ENCODE measurements at regions not wholly inside any gene's neighbourhood (a gene's known extent, or its start where the extent isn't known, plus 50 kb on each side); places are given as distances from the start of the nearest gene placed in this dataset.

DNA sequence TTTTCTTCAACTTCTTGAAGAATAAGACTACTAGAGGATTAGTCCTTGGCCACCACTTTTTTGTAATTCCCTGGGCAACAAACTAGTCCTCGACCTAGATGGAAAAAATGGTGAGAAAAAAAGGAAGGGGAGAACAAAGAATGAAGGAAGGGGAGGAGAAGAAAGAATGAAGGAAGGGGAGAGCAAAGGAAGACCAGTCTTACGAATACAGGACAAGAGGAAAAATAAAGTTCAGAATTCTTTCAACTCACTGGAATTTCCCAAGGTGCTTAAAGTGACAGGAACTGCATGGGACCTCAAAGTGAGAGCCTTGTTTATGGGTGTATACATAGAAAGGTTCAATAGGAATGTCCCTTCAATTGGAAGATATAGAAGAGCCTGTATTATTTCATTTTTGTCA, 509.3 kb upstream of the JARID2 start:
- Histone ChIP-seq H3K27me3 (ENCODE audit: insufficient read depth, low read length) (no peaks in the 10 kb centered on the region), H3K4me2 (ENCODE audit: insufficient read depth, insufficient read length, low read length) (no peak overlapping the region), H4K8ac (replicated peaks; ENCODE audit: insufficient read length, low read depth, low read length) (no peak overlapping the region), H3K9ac (ENCODE audit: extremely low read depth, insufficient read length, low read length) (no peak overlapping the region), H3K56ac (ENCODE audit: insufficient read length, low read depth, low read length) (no peak overlapping the region), H3K23me2 (ENCODE audit: insufficient read length, low read depth, low read length, poor library complexity, severe bottlenecking) (no peaks in the 10 kb centered on the region), H2BK12ac (ENCODE audit: insufficient read length, low read depth, low read length) (no peak overlapping the region), H2BK5ac (ENCODE audit: insufficient read length, low read length) (no peak overlapping the region), H4K91ac (ENCODE audit: insufficient read length, low read depth, low read length) (no peak overlapping the region), H3K79me2 (ENCODE audit: insufficient read depth, low read length) (no peaks in the 10 kb centered on the region), H3K9me3 (ENCODE audit: control insufficient read depth, low read depth, low read length) (no peaks in the 10 kb centered on the region), H3T11ph (ENCODE audit: low read length) (no peak overlapping the region), H2AK5ac (ENCODE audit: insufficient read length, low read length) (no peak overlapping the region), H3K4ac (ENCODE audit: low read depth, low read length) (no peak overlapping the region), H3K23ac (ENCODE audit: insufficient read length, low read depth, low read length) (no peak overlapping the region), H3K79me1 (ENCODE audit: insufficient read depth, low read depth, low read length, poor library complexity, severe bottlenecking) (no peaks in the 10 kb centered on the region), H2BK120ac (ENCODE audit: low read depth, low read length, poor library complexity, severe bottlenecking) (no peak overlapping the region), H2AFZ (ENCODE audit: low read length) (no peak overlapping the region), H2BK20ac (ENCODE audit: low read depth, low read length, poor library complexity, severe bottlenecking) (no peak overlapping the region), H3K27ac (ENCODE audit: insufficient read length, low read depth, low read length) (no peak overlapping the region), H3K14ac (ENCODE audit: insufficient read depth, low read length) (no peak overlapping the region), H3K18ac (ENCODE audit: insufficient read length, low read depth, low read length) (no peak overlapping the region), H4K20me1 (ENCODE audit: control insufficient read depth, insufficient read depth, insufficient read length) (no peaks in the 10 kb centered on the region), H2BK15ac (ENCODE audit: low read depth, low read length) (no peak overlapping the region), H3K4me1 (ENCODE audit: insufficient read depth, low read length) (peaks cover 12% of the 10 kb centered on the region), H4K5ac (ENCODE audit: insufficient read length, low read depth, low read length) (no peak overlapping the region)
- peaks cover 19 to 31% of the 10 kb centered on the region in 2 experiments for H3K4me1 Mint-ChIP-seq
- H3K4me3 Mint-ChIP-seq = no peak overlapping the region
- no peak for DNase-seq
- no peak overlapping the region for H3K27ac Mint-ChIP-seq
- H3K36me3 Mint-ChIP-seq (ENCODE audit: insufficient read depth in 1 of 3, low read depth in 3 of 3) = peaks cover 0 to 5% (median 3%) of the 10 kb centered on the region in 3 experiments; a peak in 3 of 7 replicates
- no CpG with 5 or more reads among the region's 2 CpGs for WGBS (ENCODE audit: extremely low coverage, insufficient read length, low lambda C conversion rate)
- no peak for TF ChIP-seq CTCF (conservative IDR thresholded peaks at IDR 0.05)
- no peaks in the 10 kb centered on the region; a peak in 1 of 5 replicates for H3K9me3 Mint-ChIP-seq
- H3K27me3 Mint-ChIP-seq (ENCODE audit: low read depth) = peaks cover 16% of the 10 kb centered on the region
